ENCODE measurements at regions not wholly inside any gene's neighbourhood (a gene's known extent, or its start where the extent isn't known, plus 50 kb on each side); places are given as distances from the start of the nearest gene placed in this dataset.

GRCh38 chr19:27681972-27682371, 1531.0 kb downstream of the UQCRFS1 start:
- POLR2A ChIA-PET = no interaction called here
- H3K4me3 Mint-ChIP-seq = no peak overlapping the region
- no peaks in the 10 kb centered on the region for H3K36me3 Mint-ChIP-seq (ENCODE audit: low read depth)
- peaks cover 16% of the 10 kb centered on the region for H3K9me3 Mint-ChIP-seq
- DNase-seq (no peak), ATAC-seq (ENCODE audit: low read depth) (no peak)
- TF ChIP-seq CTCF (IDR thresholded peaks at IDR 0.05) = no peak
- H3K27ac Mint-ChIP-seq = no peak overlapping the region
- H3K27me3 Mint-ChIP-seq = no peaks in the 10 kb centered on the region
- no peaks in the 10 kb centered on the region for H3K4me1 Mint-ChIP-seq
- CTCF ChIA-PET = no interaction called here
- intact Hi-C loops (cut with micrococcal nuclease) = no loop called here

GRCh38 chr19:27679905-27680304, 1533.0 kb downstream of the UQCRFS1 start:
- Mint-ChIP-seq H3K9me3 (peaks cover 16% of the 10 kb centered on the region), H3K27me3 (no peaks in the 10 kb centered on the region), H3K27ac (no peak overlapping the region), H3K36me3 (ENCODE audit: low read depth) (no peaks in the 10 kb centered on the region), H3K4me1 (no peaks in the 10 kb centered on the region), H3K4me3 (no peak overlapping the region)
- DNase-seq = no peak
- no peak for ATAC-seq (ENCODE audit: low read depth)
- no peak for TF ChIP-seq CTCF (IDR thresholded peaks at IDR 0.05)
- ChIA-PET POLR2A (no interaction called here), CTCF (no interaction called here)
- intact Hi-C loops (cut with micrococcal nuclease) = no loop called here

GRCh38 chr19:27679399-27679798, 1533.6 kb downstream of the UQCRFS1 start:
- no peak overlapping the region for H3K27ac Mint-ChIP-seq
- no peak for TF ChIP-seq CTCF (IDR thresholded peaks at IDR 0.05)
- ChIA-PET CTCF (no interaction called here), POLR2A (no interaction called here)
- H3K27me3 Mint-ChIP-seq = no peaks in the 10 kb centered on the region
- no peaks in the 10 kb centered on the region for H3K4me1 Mint-ChIP-seq
- no peaks in the 10 kb centered on the region for H3K36me3 Mint-ChIP-seq (ENCODE audit: low read depth)
- intact Hi-C loops (cut with micrococcal nuclease) = no loop called here
- ATAC-seq (ENCODE audit: low read depth) (no peak), DNase-seq (no peak)
- no peak overlapping the region for H3K4me3 Mint-ChIP-seq
- peaks cover 11% of the 10 kb centered on the region for H3K9me3 Mint-ChIP-seq

GRCh38 chr19:27676877-27677276, 1536.1 kb downstream of the UQCRFS1 start:
- no peak for ATAC-seq (ENCODE audit: low read depth)
- TF ChIP-seq CTCF (IDR thresholded peaks at IDR 0.05) = no peak
- Mint-ChIP-seq H3K4me3 (no peak overlapping the region), H3K4me1 (no peaks in the 10 kb centered on the region), H3K9me3 (peaks cover 14% of the 10 kb centered on the region), H3K27ac (no peak overlapping the region), H3K36me3 (ENCODE audit: low read depth) (no peaks in the 10 kb centered on the region), H3K27me3 (no peaks in the 10 kb centered on the region)
- ChIA-PET POLR2A (no interaction called here), CTCF (no interaction called here)
- no peak for DNase-seq
- intact Hi-C loops (cut with micrococcal nuclease) = no loop called here

- ATAC-seq (ENCODE audit: low read depth) = no peak
- ChIA-PET CTCF (no interaction called here), POLR2A (no interaction called here)
- H3K9me3 Mint-ChIP-seq = peaks cover 14% of the 10 kb centered on the region
- no peak overlapping the region for H3K27ac Mint-ChIP-seq
- no peaks in the 10 kb centered on the region for H3K27me3 Mint-ChIP-seq
- DNase-seq = no peak
- intact Hi-C loops (cut with micrococcal nuclease) = no loop called here
- no peaks in the 10 kb centered on the region for H3K4me1 Mint-ChIP-seq
- H3K4me3 Mint-ChIP-seq = no peak overlapping the region
- H3K36me3 Mint-ChIP-seq (ENCODE audit: low read depth) = no peaks in the 10 kb centered on the region
- no peak for TF ChIP-seq CTCF (IDR thresholded peaks at IDR 0.05)
Observed at GRCh38 chr19:27676334-27676733, 1536.6 kb downstream of the UQCRFS1 start.
